B cell (primary cell): ENCODE measurements at regions not wholly inside any gene's neighbourhood (a gene's known extent, or its start where the extent isn't known, plus 50 kb on each side); places are given as distances from the start of the nearest gene placed in this dataset.
"Not testable (repeated sequence)": the region's sequence is repeated elsewhere in the genome, so short reads cannot be mapped to it uniquely, and the experiment has no call there.

Source experiments
- ATAC-seq: fragments of 200-7000 bp; cut with Tn5 transposase; one replicate; pipeline ENCODE4 v1.10.0; 2021; ENCODE audit warnings: low read depth, mild to moderate bottlenecking, moderate number of reproducible peaks, moderate library complexity
- CTCF ChIA-PET: fragments of 350-600 bp; sonication (Branson Sonifier 250); formaldehyde crosslinking; loops from one replicate; lab custom pipeline; 2021; ENCODE audit warnings: antibody characterized with exemption, inconsistent platforms; lab: Charles Lee
- POLR2A ChIA-PET: fragments of 350-600 bp; sonication (Branson Sonifier 250); formaldehyde crosslinking; loops from one replicate; lab custom pipeline; 2021; ENCODE audit warnings: antibody characterized with exemption; lab: Charles Lee
- DNase-seq: peaks from one replicate; pipeline ENCODE4 v3.0.0; 2013
- H2AFZ ChIP-seq: 2 replicates; pipeline ENCODE4 v1.6.1; 2012; ENCODE audit warnings: mild to moderate bottlenecking, low read depth, low read length; ENCODE audit not compliant: insufficient read depth, poor library complexity, severe bottlenecking
- H3K27ac ChIP-seq, 2 donors: 1 replicate in 1 of 2; 2 replicates in 1 of 2; pipeline ENCODE4 v1.5.1; 2012 to 2013; ENCODE audit warnings: low read length in 2 of 2, mild to moderate bottlenecking in 2 of 2, moderate library complexity in 1 of 2
- H3K27me3 ChIP-seq, 4 experiments: fragments of 200-600 bp in 1 of 4; sonication (generic) in 1 of 4; replicated peaks in 1 of 4; 1 replicate in 2 of 4; 2 replicates in 2 of 4; pipeline versions ENCODE4 v1.6.1 to v1.7.0; 2013 to 2016; ENCODE audit warnings: low read length in 3 of 4, mild to moderate bottlenecking in 2 of 4, mixed read lengths in 1 of 4, moderate library complexity in 1 of 4; ENCODE audit not compliant: insufficient read depth in 4 of 4, control insufficient read depth in 3 of 4; ENCODE audit errors: control extremely low read depth in 1 of 4
- H3K36me3 ChIP-seq, 2 experiments: replicated peaks in 1 of 2; 1 replicate in 1 of 2; 2 replicates in 1 of 2; pipeline versions ENCODE4 v1.6.1 to v1.7.1; 2013; ENCODE audit warnings: low read length in 1 of 2; ENCODE audit not compliant: insufficient read depth in 2 of 2, control insufficient read depth in 1 of 2; ENCODE audit errors: control extremely low read depth in 1 of 2, extremely low read depth in 1 of 2
- H3K4me1 ChIP-seq, 2 donors: fragments of 200-600 bp in 1 of 2; sonication (generic) in 1 of 2; 1 replicate in 1 of 2; 2 replicates in 1 of 2; pipeline versions ENCODE4 v1.5.1 to v1.6.1; 2013 to 2017; ENCODE audit warnings: low read length in 2 of 2; ENCODE audit not compliant: control insufficient read depth in 2 of 2, insufficient read depth in 2 of 2
- H3K4me2 ChIP-seq: replicated peaks from 2 replicates; pipeline ENCODE3; 2012; ENCODE audit warnings: mild to moderate bottlenecking, low read depth, low read length; ENCODE audit not compliant: poor library complexity, severe bottlenecking
- H3K4me3 ChIP-seq, 5 experiments: fragments of 200-600 bp in 1 of 5; sonication (generic) in 1 of 5; 1 replicate in 3 of 5; 2 replicates in 2 of 5; pipeline versions ENCODE4 v1.5.1 to v1.7.0; 2011 to 2016; ENCODE audit warnings: low read length in 4 of 5, mild to moderate bottlenecking in 4 of 5, low read depth in 2 of 5, control low read depth in 1 of 5, moderate library complexity in 1 of 5; ENCODE audit not compliant: insufficient read depth in 1 of 5; ENCODE audit errors: control extremely low read depth in 1 of 5, extremely low read depth in 1 of 5
- H3K79me2 ChIP-seq: fragments of 200-600 bp; sonication (generic); one replicate; pipeline ENCODE4 v1.6.0; 2016; ENCODE audit warnings: low read length; ENCODE audit not compliant: control insufficient read depth, insufficient read depth
- H3K9ac ChIP-seq: fragments of 200-600 bp; sonication (generic); 2 replicates; pipeline ENCODE4 v1.6.1; 2017; ENCODE audit warnings: mild to moderate bottlenecking, low read length, moderate library complexity
- H3K9me3 ChIP-seq, 3 donors: one replicate each; pipeline versions ENCODE4 v1.6.1 to v1.7.1; 2013; ENCODE audit warnings: low read length in 2 of 3; ENCODE audit not compliant: control insufficient read depth in 2 of 3, insufficient read depth in 1 of 3; ENCODE audit errors: control extremely low read depth in 1 of 3
- H4K20me1 ChIP-seq: 2 replicates; pipeline ENCODE4 v1.6.0; 2012; ENCODE audit warnings: mild to moderate bottlenecking, low read length; ENCODE audit not compliant: insufficient read depth, control insufficient read depth, poor library complexity, severe bottlenecking
- H3K27ac Mint-ChIP-seq: one replicate; pipeline ENCODE4 v1.8.0; 2021; ENCODE audit warnings: mixed read lengths
- H3K27me3 Mint-ChIP-seq: one replicate; pipeline ENCODE4 v1.8.0; 2021; ENCODE audit warnings: mixed read lengths
- H3K4me1 Mint-ChIP-seq: one replicate; pipeline ENCODE4 v1.8.0; 2021; ENCODE audit warnings: mixed read lengths
- H3K4me3 Mint-ChIP-seq: one replicate; pipeline ENCODE4 v1.8.0; 2021; ENCODE audit warnings: mixed read lengths
- H3K9me3 Mint-ChIP-seq: one replicate; pipeline ENCODE4 v1.8.0; 2022; ENCODE audit warnings: mixed read lengths; ENCODE audit not compliant: insufficient read depth
- CTCF ChIP-seq: fragments of 200-600 bp; IDR thresholded peaks from one replicate; pipeline ENCODE4 v1.8.0; 2022; ENCODE audit warnings: antibody characterized with exemption, mild to moderate bottlenecking
- EZH2 ChIP-seq: IDR thresholded peaks from 2 replicates; pipeline ENCODE4 v1.6.1; 2012; ENCODE audit warnings: borderline replicate concordance, low read depth, mild to moderate bottlenecking, moderate library complexity, low read length; ENCODE audit not compliant: insufficient read depth, poor library complexity, severe bottlenecking
- WGBS: methylation state at CpG from one replicate; pipeline ENCODE4 v1.1.5; 2013; ENCODE audit warnings: missing lambda C conversion rate; ENCODE audit not compliant: insufficient coverage; 5-methylcytosine and 5-hydroxymethylcytosine counted together
- intact Hi-C: fragments of 100-400 bp; cut with micrococcal nuclease; formaldehyde crosslinking; loops from one replicate; pipeline ENCODE4 v1.10.0; 2022

DNA sequence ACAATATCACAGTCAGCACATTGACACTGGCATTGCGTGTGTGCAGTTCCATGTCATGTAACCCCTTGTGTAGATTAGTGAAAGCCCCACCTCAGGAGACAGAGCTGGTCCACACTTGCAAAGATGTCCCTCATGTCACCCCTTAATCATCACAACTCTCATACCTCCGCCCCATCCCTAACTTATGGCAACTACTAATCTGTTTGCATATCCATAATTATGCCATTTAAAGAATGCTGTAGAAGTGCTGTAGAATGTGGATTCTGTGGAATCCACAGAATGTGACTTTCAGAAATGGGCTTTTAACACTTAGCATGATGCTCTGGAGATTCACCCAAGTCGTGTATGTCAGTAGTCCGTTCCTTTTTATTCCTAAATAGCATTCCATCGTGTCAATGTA is 102.8 kb upstream of the VSTM2A start:
- Histone ChIP-seq H3K36me3 (no peaks in the 10 kb centered on the region), H4K20me1 (no peaks in the 10 kb centered on the region), H3K79me2 (no peaks in the 10 kb centered on the region), H2AFZ (no peak overlapping the region), H3K9me3 (peaks cover 0 to 14% (median 0%) of the 10 kb centered on the region in 3 donors), H3K4me3 (no peak overlapping the region), H3K27ac (no peak overlapping the region), H3K27me3 (no peaks in the 10 kb centered on the region), H3K9ac (no peak overlapping the region), H3K4me1 (no peaks in the 10 kb centered on the region), H3K4me2 (no peak overlapping the region)
- ATAC-seq (no peak), DNase-seq (no peak)
- Mint-ChIP-seq H3K4me1 (no peaks in the 10 kb centered on the region), H3K27me3 (no peaks in the 10 kb centered on the region), H3K4me3 (no peak overlapping the region), H3K27ac (no peak overlapping the region), H3K9me3 (peaks cover 5% of the 10 kb centered on the region)
- intact Hi-C loops, result no loop called here
- TF ChIP-seq EZH2, result no peak
- TF ChIP-seq CTCF, result no peak
- ChIA-PET CTCF (no interaction called here), POLR2A (no interaction called here)
- WGBS, result 92% methylated on average over 1 of the region's 5 CpGs

DNA sequence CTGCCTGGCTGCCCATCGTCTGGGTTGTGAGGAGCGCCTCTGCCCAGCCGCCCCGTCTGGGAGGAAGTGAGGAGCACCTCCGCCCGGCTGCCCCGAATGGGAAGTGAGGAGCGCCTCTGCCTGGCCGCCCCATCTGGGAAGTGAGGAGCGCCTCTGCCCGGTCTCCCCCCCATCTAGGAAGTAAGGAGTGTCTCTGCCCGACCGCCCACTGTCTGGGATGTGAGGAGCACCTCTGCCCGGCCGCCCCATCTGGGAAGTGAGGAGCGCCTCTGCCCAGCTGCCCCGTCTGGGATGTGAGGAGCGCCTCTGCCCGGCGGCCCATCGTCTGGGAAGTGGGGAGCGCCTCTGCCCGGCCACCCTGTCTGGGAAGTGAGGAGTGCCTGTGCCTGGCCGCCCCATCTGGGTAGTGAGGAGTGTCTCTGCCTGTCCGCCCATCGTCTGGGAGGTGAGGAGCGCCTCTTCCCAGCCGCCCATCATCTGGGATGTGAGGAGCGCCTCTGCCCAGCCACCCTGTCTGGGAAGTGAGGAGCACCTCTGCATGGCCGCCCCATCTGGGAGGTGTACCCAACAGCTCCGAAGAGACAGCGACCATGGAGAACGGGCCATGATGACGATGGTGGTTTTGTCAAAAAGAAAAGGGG is 98.0 kb upstream of the VSTM2A start:
- CTCF ChIA-PET, intact Hi-C loops, H3K27ac ChIP-seq, H3K4me1 Mint-ChIP-seq, H3K36me3 ChIP-seq, H3K27me3 Mint-ChIP-seq, H3K27me3 ChIP-seq, H2AFZ ChIP-seq, H4K20me1 ChIP-seq, H3K4me3 Mint-ChIP-seq, DNase-seq, H3K4me2 ChIP-seq, POLR2A ChIA-PET, H3K27ac Mint-ChIP-seq, ATAC-seq, H3K4me3 ChIP-seq, H3K79me2 ChIP-seq, H3K9me3 ChIP-seq, H3K9ac ChIP-seq, H3K9me3 Mint-ChIP-seq, H3K4me1 ChIP-seq: not testable (repeated sequence)
- 92% methylated on average over 27 of the region's 34 CpGs for WGBS

- intact Hi-C loops, result not testable (repeated sequence)
Observed at GRCh38 chr7:54453168-54453567, 89.0 kb upstream of the VSTM2A start.

More at GRCh38 chr7:54453168-54453567, 89.0 kb upstream of the VSTM2A start:
- H3K27me3 ChIP-seq, H2AFZ ChIP-seq, H3K4me2 ChIP-seq, H3K36me3 ChIP-seq, H3K27ac Mint-ChIP-seq, H4K20me1 ChIP-seq, H3K4me3 Mint-ChIP-seq, H3K4me3 ChIP-seq, H3K4me1 ChIP-seq, H3K4me1 Mint-ChIP-seq, POLR2A ChIA-PET, H3K27ac ChIP-seq, H3K27me3 Mint-ChIP-seq, H3K9ac ChIP-seq, H3K79me2 ChIP-seq, CTCF ChIA-PET, DNase-seq, ATAC-seq: not testable (repeated sequence)
- peaks cover 22% of the 10 kb centered on the region for H3K9me3 Mint-ChIP-seq
- no CpG with 5 or more reads among the region's 1 CpG for WGBS
- peaks cover 0 to 13% (median 0%) of the 10 kb centered on the region in 3 donors for H3K9me3 ChIP-seq
